ENCODE measurements at regions not wholly inside any gene's neighbourhood (a gene's known extent, or its start where the extent isn't known, plus 50 kb on each side); places are given as distances from the start of the nearest gene placed in this dataset.

- DNase-seq (ENCODE audit: low read depth): no peak
These were observed 151.7 kb downstream of the DMRT2 start for GRCh38 chr9:1201901-1202300.

- DNase-seq (ENCODE audit: low read depth): no peak
These were observed 152.5 kb downstream of the DMRT2 start for GRCh38 chr9:1202512-1203280.

- DNase-seq (ENCODE audit: low read depth): no peak
These were observed 157.5 kb downstream of the DMRT2 start for GRCh38 chr9:1207686-1208085.

GRCh38 chr9:1208157-1208556 lies 158.0 kb downstream of the DMRT2 start:
- DNase-seq (ENCODE audit: low read depth): peak; percentile 52

- DNase-seq (ENCODE audit: low read depth): no peak
These were observed 160.8 kb downstream of the DMRT2 start for GRCh38 chr9:1210954-1211353.

- peak; percentile 23 for DNase-seq (ENCODE audit: low read depth)
These were observed 166.4 kb downstream of the DMRT2 start for GRCh38 chr9:1216532-1216931.

GRCh38 chr9:1217076-1217475 lies 166.9 kb downstream of the DMRT2 start:
- DNase-seq (ENCODE audit: low read depth): no peak

- DNase-seq (ENCODE audit: low read depth): no peak
These were observed 169.1 kb downstream of the DMRT2 start for GRCh38 chr9:1219284-1219683.

GRCh38 chr9:1221298-1221697 lies 171.1 kb downstream of the DMRT2 start:
- DNase-seq (ENCODE audit: low read depth): no peak

- no peak for DNase-seq (ENCODE audit: low read depth)
These were observed 172.4 kb downstream of the DMRT2 start for GRCh38 chr9:1222511-1222910.

- peak; percentile 95 for DNase-seq (ENCODE audit: low read depth)
These were observed 182.1 kb downstream of the DMRT2 start for GRCh38 chr9:1231998-1232919.

- no peak for DNase-seq (ENCODE audit: low read depth)
These were observed 183.4 kb downstream of the DMRT2 start for GRCh38 chr9:1233568-1233967.

GRCh38 chr9:1235650-1236049 lies 185.5 kb downstream of the DMRT2 start:
- DNase-seq (ENCODE audit: low read depth): no peak

GRCh38 chr9:1236061-1236460 lies 185.9 kb downstream of the DMRT2 start:
- no peak for DNase-seq (ENCODE audit: low read depth)

- no peak for DNase-seq (ENCODE audit: low read depth)
These were observed 188.2 kb downstream of the DMRT2 start for GRCh38 chr9:1238407-1238806.

- no peak for DNase-seq (ENCODE audit: low read depth)
These were observed 198.6 kb downstream of the DMRT2 start for GRCh38 chr9:1248743-1249142.

- no peak for DNase-seq (ENCODE audit: low read depth)
These were observed 203.2 kb downstream of the DMRT2 start for GRCh38 chr9:1253064-1253979.

GRCh38 chr9:1254071-1254470 lies 203.9 kb downstream of the DMRT2 start:
- no peak for DNase-seq (ENCODE audit: low read depth)

GRCh38 chr9:1256178-1256577 lies 206.0 kb downstream of the DMRT2 start:
- DNase-seq (ENCODE audit: low read depth): no peak

- DNase-seq (ENCODE audit: low read depth): no peak
These were observed 211.1 kb downstream of the DMRT2 start for GRCh38 chr9:1261266-1261665.

GRCh38 chr9:1261879-1262766 lies 212.0 kb downstream of the DMRT2 start:
- DNase-seq (ENCODE audit: low read depth): no peak

Data from renal cortical epithelial cell (primary cell).